ENCODE measurements at regions not wholly inside any gene's neighbourhood (a gene's known extent, or its start where the extent isn't known, plus 50 kb on each side); places are given as distances from the start of the nearest gene placed in this dataset.
"Not testable (repeated sequence)": the region's sequence is repeated elsewhere in the genome, so short reads cannot be mapped to it uniquely, and the experiment has no call there.

DNA sequence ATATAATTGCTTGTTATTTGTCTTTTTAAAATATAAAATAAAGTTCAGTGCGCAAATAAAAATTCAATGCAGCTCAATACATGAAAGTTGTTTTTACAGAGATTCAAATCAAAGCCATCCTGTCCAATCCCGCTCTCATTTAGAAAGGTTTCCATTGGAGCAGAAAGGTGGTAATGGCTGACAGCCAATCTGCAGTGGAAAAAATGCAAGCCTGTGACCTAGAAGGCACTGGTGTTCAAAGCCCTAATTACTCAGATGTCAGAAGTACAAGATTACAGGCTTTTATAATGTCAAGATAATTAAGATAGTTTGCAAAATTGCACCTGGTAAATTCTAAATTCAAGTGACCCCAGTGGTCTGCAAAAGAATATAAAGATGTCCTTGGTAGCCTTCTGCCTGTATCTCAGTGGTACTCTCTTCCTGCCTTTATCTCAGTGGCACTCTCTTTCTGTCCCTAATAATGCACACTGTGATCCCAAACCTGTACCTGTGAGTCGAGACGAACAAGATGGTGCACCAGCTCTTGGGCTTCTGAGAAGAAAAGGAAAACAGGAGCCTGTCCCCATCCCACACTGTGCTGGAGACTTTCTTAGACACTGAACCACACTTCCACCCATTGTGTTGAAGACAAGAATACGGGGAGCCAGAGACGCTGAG, 212.6 kb upstream of the FRG1 start:
- not testable (repeated sequence) for DNase-seq

DNA sequence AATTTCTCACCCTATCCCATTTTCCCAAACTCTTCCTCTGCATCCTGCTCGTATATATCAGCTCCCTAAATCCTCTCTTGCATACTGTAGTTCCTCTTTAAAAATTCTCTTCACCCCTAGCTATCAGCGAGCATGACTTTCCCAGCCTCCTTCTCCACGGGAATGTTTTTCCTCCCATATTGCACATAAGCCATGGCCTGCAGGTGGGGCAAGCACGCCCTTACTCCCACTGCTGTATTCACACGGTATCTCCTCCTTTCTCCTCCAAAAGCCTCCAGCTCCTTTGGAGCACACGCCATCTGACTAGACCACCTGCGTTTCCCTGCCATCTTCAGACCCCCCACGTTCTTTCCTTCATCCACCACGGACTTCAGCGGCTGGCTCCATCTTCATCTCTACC, 208.7 kb upstream of the FRG1 start:
- not testable (repeated sequence) for DNase-seq

DNA sequence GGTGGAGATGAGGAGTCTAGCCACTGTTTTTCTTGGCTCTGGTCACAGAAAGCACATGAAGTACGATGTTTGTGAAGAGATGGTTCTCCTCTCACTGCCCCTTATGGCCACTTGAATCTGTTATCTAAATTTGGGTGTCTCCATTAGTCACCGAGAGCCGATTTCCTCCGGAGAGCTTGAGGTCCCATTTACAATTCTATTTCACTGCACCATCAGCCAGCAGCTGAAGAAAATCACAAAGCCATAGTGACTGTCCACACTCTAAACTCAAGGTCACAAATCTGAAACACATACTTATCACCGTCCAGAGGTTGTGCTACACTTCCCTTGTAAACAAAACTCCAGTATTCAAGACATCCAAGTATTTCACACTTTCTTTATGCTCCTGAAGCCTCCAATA, 207.2 kb upstream of the FRG1 start:
- DNase-seq, result not testable (repeated sequence)

DNA sequence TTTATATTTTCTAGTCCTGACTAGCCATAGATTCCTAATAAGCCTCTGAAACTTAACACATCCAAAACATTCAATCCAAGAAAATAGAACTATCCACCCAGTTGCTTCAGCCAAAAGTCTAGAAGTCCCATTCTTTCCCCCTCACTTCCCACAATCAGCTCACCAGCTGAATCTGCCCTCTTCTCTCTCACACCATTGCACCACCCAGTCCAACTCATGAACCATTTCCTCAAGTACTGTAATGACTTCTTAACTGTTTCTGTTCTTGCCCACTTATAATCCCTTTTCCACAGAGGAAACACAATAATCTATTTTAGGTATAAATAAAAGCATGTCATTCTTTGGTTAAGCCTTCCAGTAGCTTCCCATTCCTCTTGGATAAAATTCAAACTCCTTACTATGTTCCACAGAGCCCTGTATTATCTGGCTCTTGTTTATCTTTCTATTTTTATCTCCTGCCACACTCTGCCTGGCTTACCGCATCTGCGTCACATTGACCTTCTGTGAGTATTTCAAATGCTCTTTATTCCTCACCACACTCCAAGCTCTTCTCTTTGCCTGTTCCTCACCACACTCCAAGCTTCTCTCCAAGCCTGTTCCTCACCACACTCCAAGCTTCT, 205.9 kb upstream of the FRG1 start:
- DNase-seq, result not testable (repeated sequence)

DNA sequence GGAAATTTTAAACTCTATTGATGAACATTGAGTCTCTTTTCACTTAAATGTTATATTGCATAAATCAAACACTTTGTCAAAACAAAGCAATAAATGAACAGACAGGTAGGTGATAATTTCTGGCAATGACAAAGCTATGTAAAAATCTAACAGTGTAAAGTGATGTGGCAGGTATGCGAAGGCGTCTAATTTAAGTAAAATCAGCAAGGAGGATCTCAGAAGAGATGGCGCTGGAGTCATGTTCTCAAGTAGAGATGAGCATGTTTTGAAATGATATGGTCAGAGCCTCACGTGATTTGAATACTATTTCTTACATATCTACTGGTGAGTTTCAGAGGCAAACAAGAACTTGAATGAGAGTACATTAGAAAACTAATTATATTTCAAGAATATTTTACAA, 204.0 kb upstream of the FRG1 start:
- DNase-seq, result not testable (repeated sequence)

DNA sequence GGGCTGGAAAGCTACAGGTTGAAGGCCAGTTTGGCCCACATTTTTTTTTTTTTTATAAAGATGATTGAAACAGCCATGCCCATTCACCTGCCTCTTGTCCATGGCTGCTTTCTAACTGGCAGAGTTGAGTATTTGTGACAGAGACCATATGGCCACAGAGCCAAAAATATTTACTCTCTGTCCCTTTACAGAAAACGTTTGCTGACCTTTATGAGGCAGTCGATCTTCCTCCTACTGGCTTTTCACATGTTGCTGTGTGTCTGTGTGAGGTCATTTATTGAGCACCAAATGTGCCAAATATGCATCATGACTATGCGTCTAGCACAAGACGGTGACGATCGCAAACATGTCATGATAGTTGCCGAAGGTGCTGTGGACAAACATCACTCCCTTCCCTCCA, 200.6 kb upstream of the FRG1 start:
- not testable (repeated sequence) for DNase-seq

DNA sequence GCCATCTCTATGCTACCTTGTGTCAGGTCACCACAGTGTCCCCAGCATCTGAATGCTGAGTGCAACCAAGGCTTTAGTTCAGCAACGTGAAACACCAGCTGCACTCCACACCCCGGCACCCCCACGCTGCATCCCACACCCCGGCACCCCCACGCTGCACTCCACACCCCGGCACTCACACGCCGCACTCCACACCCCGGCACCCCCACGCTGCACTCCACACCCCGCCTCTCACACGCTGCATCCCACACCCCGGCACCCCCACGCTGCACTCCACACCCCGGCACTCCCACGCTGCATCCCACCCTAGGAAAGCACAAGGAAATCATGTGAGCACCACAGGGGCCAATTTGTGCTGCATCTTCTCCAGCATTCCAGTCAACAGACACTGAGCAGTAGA, 199.8 kb upstream of the FRG1 start:
- DNase-seq, result no peak

DNA sequence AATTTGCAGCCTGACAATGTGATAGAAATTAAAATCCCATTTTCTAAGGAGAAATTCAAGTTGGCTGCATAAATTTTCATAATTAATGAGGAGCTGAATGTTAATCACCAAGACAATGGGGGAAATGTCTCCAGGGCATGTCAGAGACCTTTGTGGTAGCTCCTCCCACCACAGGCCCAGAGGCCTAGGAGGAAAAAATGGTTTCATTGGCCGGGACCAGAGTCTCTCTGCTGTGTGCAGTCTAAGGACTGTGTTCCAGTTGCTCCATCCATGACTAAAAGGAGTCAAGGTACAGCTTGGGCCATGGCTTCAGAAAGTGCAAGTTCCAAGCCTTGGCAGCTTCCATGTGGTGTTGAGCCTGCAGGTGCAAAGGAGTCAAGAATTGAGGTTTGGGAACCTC, 187.6 kb upstream of the FRG1 start:
- not testable (repeated sequence) for DNase-seq

DNA sequence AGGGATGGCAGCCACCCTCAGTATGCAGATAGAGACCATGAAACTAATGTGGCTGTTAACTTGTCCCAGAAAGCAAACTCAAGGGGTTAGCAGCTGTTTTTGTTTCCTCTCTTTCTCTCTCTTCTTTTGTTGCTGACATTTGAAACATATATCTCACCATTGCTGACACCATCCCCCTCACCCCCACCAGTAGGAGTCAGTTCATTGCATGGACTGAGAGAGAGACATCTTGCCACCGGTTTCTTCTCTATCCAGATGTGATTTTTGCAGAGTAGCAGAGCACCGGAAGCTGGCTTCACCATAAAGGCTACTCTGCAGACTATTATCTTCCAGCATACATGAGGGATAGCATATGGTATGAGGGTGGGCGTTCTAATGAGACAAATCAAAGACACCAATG, 177.1 kb upstream of the FRG1 start:
- DNase-seq, result no peak

DNA sequence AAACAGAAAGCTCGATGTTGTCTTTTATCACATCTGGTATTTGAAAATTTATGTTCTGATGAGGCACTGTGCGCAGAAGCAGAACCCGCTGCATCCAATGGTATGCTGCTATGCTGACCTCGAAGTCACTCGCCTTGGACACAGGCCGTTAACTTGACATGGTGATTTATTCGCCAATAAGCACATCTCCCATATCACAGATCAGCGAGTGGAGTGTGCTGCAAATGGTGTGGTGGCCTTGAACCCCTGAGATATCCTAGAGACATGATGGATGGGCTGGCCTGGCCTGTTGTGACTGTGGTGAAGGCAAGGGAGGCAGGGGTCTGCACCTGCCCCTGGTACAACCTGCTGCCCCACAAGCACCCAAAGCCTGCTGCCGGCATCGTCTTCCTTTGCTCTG, 175.4 kb upstream of the FRG1 start:
- DNase-seq, result no peak

DNA sequence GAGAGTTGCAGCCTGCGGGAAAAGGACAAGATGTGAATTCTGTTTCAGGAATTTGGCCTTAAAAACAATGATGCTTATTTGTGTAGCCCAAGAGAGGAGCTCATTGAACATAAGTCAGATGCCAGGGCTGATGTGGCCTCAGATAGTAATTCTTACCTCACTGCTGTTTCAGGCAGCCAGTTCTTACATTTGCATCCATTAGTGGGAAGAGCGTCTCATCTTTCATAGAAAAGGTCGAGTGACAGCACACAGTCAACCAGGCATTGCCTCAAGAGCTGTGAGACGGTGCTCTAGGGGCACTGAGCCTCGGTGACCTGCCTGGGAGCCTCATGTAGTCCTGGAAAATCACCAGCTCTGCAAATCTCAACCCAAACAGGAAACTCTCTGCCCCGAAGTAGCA, 174.9 kb upstream of the FRG1 start:
- no peak for DNase-seq

DNA sequence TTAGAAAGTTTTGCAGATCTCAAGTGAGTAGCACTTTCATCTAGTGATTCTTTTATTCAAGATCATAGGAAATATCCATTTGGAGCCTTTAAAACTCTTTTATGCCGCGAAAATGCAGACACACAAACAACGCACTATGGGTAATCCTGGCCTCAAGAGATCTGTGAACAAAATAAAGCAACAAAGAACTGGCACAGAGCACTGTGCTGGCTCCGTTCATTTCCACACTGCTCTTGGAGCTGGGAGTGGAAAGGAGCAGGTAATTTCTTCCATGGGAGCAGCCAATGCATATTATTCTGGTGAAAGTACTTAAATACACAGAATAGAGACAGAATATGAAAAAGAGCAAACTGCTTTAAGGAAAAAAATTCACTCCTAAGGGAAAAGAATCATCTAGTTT, 172.7 kb upstream of the FRG1 start:
- no peak for DNase-seq

DNA sequence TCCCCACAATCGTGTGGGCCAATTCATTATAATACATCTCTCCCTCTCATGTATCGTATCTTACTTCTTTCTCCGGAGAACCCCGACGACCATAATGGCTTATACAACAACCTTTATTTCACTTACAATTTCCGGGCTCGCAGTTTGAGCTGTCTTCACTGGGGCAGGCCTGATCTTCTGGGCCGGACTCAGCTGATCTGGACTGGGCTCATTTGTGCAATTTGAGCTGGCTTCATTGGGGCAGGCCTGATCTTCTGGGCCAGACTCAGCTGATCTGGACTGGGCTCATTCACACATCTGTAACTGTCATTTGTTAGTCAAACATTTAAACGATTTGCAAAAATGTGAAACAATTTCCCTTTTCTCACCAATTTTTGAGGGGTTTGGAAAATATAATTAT, 171.5 kb upstream of the FRG1 start:
- DNase-seq, result no peak

DNA sequence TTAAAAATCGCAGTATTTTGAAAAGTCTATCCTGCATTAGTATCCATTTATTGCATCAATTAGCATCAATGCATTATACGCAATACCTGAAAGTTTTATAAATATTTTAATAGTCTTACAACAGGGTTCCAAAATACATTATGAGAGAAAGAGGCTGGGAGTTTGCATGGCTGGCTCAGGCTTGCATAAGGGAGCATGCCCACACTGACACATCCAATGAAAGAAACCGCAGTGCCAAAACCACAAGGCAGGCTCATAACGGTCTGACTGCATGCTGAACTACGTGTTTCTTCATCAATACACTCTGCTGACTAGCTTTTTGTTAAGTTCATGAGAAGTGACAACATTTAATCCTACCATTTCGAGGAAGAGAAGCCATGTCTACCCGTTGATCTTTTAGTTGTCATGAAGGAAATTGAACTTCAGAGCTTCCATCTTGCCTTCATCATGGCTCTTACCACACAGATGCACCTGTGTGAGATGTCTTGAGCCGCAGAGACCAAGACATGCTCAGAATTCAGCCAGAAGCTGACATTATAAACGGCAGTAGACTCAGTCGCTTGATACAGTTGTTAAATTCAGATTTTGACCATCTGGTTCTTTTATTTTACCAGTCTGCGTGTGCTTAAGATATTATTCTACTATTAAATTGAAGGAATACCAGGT, 168.8 kb upstream of the FRG1 start:
- DNase-seq, result peak in 1 of 5 experiments; percentile 28

DNA sequence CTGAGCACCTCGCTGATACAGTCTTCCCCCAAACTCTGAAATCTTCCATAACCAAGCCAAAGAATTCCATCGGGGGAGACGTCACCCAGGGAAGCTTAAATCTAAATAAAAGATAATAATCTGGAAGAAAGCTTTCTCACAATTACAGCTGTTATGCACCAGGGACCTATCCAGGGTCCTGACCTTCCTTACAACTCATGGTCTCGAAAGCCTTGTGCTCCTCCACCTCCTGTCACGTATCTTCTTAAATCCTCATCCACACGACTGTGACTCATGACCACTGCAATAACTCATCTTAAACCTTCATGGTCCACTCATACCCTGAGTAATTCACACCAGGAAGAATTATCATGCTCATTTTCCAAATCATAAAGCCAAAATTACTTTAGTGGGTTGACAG, 166.8 kb upstream of the FRG1 start:
- no peak for DNase-seq

DNA sequence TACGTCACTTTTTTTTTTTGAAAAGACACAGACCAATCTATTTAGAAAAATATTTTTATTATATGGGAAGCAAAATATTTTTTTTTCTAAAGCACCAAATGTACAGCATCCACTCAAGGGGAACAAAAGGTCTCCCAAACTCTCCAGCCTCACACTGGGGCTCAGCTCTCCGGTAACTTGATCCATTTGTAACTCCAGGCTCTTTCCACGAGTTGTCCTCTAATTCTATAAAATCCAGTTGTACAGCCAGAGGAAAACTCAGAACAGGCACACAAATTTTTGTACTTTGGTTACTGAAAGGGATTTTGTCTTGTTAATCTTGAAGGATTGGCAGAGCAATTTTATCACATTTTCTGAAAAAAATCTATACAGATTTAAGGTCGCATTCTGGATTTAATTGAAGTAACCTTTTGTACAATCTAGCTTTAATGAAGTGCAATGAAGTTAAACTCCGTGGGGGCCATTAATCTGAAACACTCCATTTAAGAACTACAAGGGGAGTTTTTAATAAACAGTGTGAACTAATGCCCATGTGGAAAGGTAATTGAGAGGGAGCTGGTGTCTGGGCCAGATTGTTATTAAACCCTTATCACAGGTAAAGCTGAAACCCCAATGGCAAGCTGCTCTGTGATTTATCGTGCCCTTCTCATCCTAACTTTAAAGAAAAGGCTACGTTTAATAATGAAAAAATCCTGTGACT, 161.2 kb upstream of the FRG1 start:
- no peak for DNase-seq

DNA sequence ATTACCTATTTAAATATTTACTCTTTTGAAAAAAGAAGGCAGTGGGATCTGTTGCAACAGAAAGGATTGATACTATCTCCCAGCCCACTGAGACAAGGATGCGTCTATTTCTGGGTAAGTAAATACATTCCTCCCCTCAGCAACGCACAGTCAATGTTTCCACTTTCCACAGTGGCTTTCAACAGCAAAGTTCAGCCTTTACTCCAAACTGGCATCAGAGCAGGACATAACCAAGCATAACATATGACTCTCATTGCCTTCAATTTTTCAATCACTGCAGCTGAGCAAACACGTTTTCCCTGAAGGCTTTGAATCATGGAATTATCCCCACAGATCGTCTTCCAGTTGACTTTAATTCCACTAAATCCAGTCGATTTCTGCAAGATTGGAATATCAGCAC, 160.3 kb upstream of the FRG1 start:
- no peak for DNase-seq

DNA sequence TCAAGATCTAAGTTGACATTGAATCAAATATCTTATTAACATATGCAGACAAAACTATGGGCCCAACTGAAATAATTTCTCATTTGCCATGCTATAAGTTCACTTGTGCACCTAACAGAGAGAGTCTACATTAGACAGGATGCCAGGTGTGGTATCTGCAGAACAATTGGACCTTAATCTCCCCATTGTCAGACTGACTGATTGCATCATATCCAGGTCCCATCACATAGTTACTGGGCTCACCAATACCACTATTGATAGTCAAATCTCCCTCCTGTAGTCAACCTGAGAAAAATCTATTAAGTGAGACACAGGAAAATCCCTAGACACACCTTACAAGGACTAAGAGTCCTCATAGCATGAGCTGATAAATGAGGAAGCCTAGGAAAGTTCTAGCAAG, 156.0 kb upstream of the FRG1 start:
- DNase-seq, result no peak

DNA sequence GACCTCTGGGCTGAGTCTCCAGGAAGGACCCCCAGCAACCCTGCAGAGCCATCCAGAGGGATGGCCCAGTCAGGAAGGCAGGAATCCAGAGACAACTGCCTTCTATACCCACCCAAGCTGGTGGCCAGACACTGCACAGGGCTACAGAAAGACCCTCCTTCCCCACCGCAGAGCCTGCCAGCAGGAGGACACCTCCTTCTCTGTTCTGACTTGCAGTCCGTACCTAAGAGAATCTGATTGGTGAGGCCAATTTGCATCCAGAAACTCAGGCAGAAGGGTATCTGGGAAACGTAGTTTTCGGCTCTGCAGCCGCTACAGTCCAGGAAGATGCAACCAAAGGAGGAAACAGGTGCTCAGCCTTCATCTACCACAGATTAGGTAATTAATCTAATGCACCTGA, 155.4 kb upstream of the FRG1 start:
- no peak for DNase-seq

DNA sequence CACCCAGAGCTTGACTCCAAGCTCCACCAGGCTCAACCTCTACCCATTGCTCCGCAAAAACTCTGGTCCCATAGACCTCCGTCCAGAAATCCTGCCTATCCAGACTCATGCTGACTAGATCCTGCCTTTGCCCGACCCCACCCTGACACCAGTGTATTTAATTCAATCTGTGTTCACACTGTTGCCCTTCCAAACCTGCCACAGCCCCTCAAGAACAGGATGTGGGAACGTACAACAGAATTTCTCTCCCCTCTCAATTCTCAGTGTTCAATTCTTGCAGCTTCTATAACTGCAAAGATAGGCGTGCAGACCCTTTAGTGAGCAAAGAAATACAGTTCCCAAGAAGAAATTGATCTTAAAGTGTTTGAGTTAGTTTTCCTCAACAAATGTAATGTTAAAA, 154.2 kb upstream of the FRG1 start:
- no peak for DNase-seq

DNA sequence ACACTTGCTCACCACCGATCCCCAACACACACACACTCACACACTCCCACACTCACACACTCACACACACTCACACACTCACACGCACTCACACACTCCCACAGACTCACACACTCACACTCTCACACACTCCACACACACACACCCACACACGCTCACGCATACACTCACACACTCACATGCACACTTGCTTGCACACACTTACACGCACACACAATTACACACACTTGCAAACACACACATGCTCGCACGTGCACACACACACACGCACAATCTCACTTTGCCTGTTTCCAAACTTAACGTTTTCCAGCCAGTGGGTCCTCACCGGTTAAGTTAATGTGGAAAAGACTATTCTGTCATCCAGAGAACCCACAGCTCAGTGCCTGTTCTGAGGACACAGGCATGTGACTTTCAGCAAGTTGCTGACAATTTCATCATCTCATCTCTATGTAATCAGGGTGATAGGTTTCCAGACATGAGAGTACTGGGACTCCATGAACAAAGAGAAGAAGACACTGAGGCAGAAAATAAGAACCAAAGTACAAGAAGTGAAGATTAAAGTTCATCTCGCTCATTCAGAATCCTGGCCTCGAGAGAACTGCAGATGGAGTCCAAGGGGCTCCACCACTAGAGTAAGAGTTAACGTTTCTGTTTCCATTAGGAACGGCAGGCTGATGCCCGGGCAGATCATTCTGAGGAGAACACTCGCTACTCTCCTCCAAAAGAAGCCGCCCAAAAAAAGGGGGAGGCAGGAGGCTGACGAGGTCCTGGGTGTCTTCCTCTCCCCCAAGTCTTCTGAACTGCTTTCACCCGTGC, 153.2 kb upstream of the FRG1 start:
- DNase-seq, result no peak

DNA sequence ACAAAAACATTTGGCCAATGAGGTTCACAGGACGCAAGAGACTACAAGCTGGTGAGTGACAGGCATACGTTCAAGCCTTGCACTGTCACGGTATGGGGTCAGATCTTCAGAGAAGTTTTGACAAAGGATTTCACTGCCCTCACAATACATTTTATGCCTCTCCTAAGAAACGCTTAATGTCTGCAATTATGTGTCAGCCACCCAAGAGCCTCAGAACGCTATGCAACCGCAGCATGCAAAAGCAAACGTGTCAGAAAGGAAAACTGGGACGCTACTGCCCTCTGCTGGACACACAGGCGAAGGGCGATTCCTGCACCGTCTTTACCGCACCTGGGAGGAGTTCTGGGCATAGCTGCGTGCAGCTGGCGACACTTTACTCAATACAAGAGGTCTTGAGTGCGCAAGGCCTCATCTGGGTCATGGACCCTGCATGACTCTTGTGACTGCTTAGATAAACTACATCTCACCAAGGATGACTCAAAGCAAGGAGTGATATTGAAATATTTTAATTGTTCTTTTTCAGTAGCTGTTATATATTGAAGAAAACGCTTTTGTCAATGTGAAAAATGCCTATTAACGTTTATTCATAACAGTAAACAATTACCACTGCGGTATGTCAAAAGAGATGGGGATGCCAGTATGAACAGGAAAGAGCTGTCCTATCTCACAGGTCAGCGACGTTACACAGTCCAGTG, 147.6 kb upstream of the FRG1 start:
- DNase-seq, result peak in 3 of 5 experiments; percentile 20 to 77 (median 32)

Measured in T-helper 2 cell (primary cell).